Liver (tissue), 3 donors: ENCODE measurements at regions not wholly inside any gene's neighbourhood (a gene's known extent, or its start where the extent isn't known, plus 50 kb on each side); places are given as distances from the start of the nearest gene placed in this dataset.

ENCODE experiments used
- ATF3 ChIP-seq: IDR thresholded peaks from 2 replicates; pipeline ENCODE4 v1.6.1; 2016; ENCODE audit warnings: antibody characterized with exemption
- CTCF ChIP-seq: fragments of 150-350 bp; IDR thresholded peaks from 2 replicates; pipeline ENCODE4 v1.5.1; 2017; ENCODE audit warnings: improper control_type of control experiment, low read depth, low read length; ENCODE audit not compliant: missing input control
- FOXA2 ChIP-seq: IDR thresholded peaks from 2 replicates; pipeline ENCODE4 v1.6.1; 2016; ENCODE audit warnings: antibody characterized with exemption
- GABPA ChIP-seq, 2 donors: IDR thresholded peaks in 1 of 2; conservative IDR thresholded peaks in 1 of 2; 2 replicates each; pipeline ENCODE4 v1.6.1; 2016; ENCODE audit warnings: antibody characterized with exemption in 2 of 2, mild to moderate bottlenecking in 1 of 2, moderate library complexity in 1 of 2
- JUND ChIP-seq, 2 donors: IDR thresholded peaks; 2 replicates each; pipeline ENCODE4 v1.6.1; 2016; ENCODE audit warnings: antibody characterized with exemption in 2 of 2
- MAX ChIP-seq: IDR thresholded peaks from 2 replicates; pipeline ENCODE4 v1.6.1; 2016; ENCODE audit warnings: antibody characterized with exemption
- NR2F2 ChIP-seq: IDR thresholded peaks from 2 replicates; pipeline ENCODE4 v1.6.1; 2016; ENCODE audit warnings: antibody characterized with exemption
- RAD21 ChIP-seq, 2 donors: IDR thresholded peaks; 2 replicates each; pipeline ENCODE4 v1.6.1; 2016; ENCODE audit warnings: antibody characterized with exemption in 2 of 2, mild to moderate bottlenecking in 2 of 2
- REST ChIP-seq: IDR thresholded peaks from 2 replicates; pipeline ENCODE4 v1.6.1; 2016; ENCODE audit warnings: antibody characterized with exemption, mild to moderate bottlenecking
- RXRA ChIP-seq, 2 donors: IDR thresholded peaks; 2 replicates each; pipeline ENCODE4 v1.6.1; 2017 to 2018; ENCODE audit warnings: antibody characterized with exemption in 2 of 2, mild to moderate bottlenecking in 1 of 2
- SP1 ChIP-seq: IDR thresholded peaks from 2 replicates; pipeline ENCODE4 v1.6.1; 2018; ENCODE audit warnings: antibody characterized with exemption, mild to moderate bottlenecking
- TAF1 ChIP-seq: conservative IDR thresholded peaks from 2 replicates; pipeline ENCODE4 v1.6.1; 2016; ENCODE audit warnings: antibody characterized with exemption, mild to moderate bottlenecking
- donor health status: healthy.
- donor health status: healthy.

- no peak for TF ChIP-seq CTCF
- no peak for TF ChIP-seq RAD21 (IDR thresholded peaks at IDR 0.05)
- no peak for TF ChIP-seq REST
- TF ChIP-seq NR2F2: no peak
- TF ChIP-seq MAX: no peak
- no peak for TF ChIP-seq JUND (IDR thresholded peaks at IDR 0.05)
- no peak for TF ChIP-seq RXRA (IDR thresholded peaks at IDR 0.05)
- no peak for TF ChIP-seq GABPA (IDR thresholded peaks at IDR 0.05 in 1 of 2, conservative IDR thresholded peaks at IDR 0.05 in 1 of 2)
- TF ChIP-seq ATF3: no peak
- no peak for TF ChIP-seq SP1
- no peak for TF ChIP-seq TAF1
- TF ChIP-seq FOXA2: no peak
Observed at GRCh38 chr10:55485827-55486226, 684.8 kb upstream of the PCDH15 start.
